ENCODE measurements at regions not wholly inside any gene's neighbourhood (a gene's known extent, or its start where the extent isn't known, plus 50 kb on each side); places are given as distances from the start of the nearest gene placed in this dataset.

DNA sequence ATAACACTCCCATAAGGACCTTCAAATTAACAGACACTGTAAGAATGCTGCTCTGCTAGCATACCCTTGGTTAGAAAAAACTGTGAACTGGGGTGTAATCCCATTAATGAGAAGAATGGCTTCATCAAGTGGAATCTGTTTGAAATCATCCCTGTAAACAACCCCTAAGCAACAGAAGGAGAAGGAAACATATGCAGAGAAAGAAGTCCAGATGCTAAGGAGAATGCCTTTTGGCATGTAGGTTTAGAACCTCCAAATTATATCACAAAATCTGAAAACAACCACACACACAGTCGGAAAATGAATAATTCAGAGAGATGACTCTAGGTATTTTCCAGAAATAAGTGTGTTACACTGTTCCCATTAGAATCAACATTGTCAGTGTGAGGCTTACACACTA is 140.2 kb downstream of the NUAK1 start:
- Histone ChIP-seq H3K27ac (ENCODE audit: extremely low read length, insufficient read depth, low read length) (no peak overlapping the region), H2AFZ (ENCODE audit: low read length) (no peak overlapping the region), H3K36me3 (replicated peaks in 1 of 2; ENCODE audit: control insufficient read depth in 1 of 2, insufficient read depth in 2 of 2, low read length in 2 of 2) (no peaks in the 10 kb centered on the region), H3K27me3 (ENCODE audit: control insufficient read depth in 1 of 2, insufficient read depth in 2 of 2, low read length in 2 of 2) (no peaks in the 10 kb centered on the region; a peak in 2 of 5 replicates), H3K9ac (ENCODE audit: insufficient read depth, low read depth, low read length) (no peak overlapping the region), H4K20me1 (ENCODE audit: insufficient read depth, low read length) (no peaks in the 10 kb centered on the region), H3K9me3 (ENCODE audit: low read length) (no peaks in the 10 kb centered on the region), H3K79me2 (ENCODE audit: insufficient read depth, low read length) (no peaks in the 10 kb centered on the region), H3K4me1 (ENCODE audit: insufficient read depth, low read length) (no peaks in the 10 kb centered on the region), H3K4me3 (replicated peaks in 1 of 3; ENCODE audit: insufficient read depth in 1 of 3, low read depth in 2 of 3, low read length in 3 of 3) (no peak overlapping the region), H3K4me2 (ENCODE audit: low read depth, low read length) (no peak overlapping the region)
- in situ Hi-C loops (cut with HindIII; ENCODE audit: extremely low pct_ligation_motif_present, low pct_unique_long_range_greater_than_20kb) (no loop called here), intact Hi-C loops (cut with micrococcal nuclease; ENCODE audit: unreplicated experiment) (no loop called here)
- TF ChIP-seq NFYB (CRISPR knock-in tag; IDR thresholded peaks at IDR 0.05) (no peak), ETV6 (CRISPR knock-in tag; conservative IDR thresholded peaks at IDR 0.05) (no peak), BCL6 (CRISPR knock-in tag; IDR thresholded peaks at IDR 0.05) (no peak), ZNF720 (CRISPR knock-in tag; IDR thresholded peaks at IDR 0.05) (no peak), TARDBP (CRISPR knock-in tag; IDR thresholded peaks at IDR 0.05) (no peak), HMG20A (CRISPR knock-in tag; IDR thresholded peaks at IDR 0.05; ENCODE audit: borderline replicate concordance) (no peak), ZNF230 (CRISPR knock-in tag; IDR thresholded peaks at IDR 0.05) (no peak), ZEB1 (IDR thresholded peaks at IDR 0.05; ENCODE audit: insufficient replicate concordance, low read depth) (no peak), PAF1 (CRISPR knock-in tag; IDR thresholded peaks at IDR 0.05) (no peak), ZSCAN21 (CRISPR knock-in tag; IDR thresholded peaks at IDR 0.05; ENCODE audit: borderline replicate concordance) (no peak), SATB2 (CRISPR knock-in tag; IDR thresholded peaks at IDR 0.05) (no peak), ISX (CRISPR knock-in tag; conservative IDR thresholded peaks at IDR 0.05) (no peak), ZNF746 (CRISPR knock-in tag; IDR thresholded peaks at IDR 0.05) (no peak), ZBTB38 (CRISPR knock-in tag; IDR thresholded peaks at IDR 0.05) (no peak)
- TF ChIP-seq, protein P1, sequence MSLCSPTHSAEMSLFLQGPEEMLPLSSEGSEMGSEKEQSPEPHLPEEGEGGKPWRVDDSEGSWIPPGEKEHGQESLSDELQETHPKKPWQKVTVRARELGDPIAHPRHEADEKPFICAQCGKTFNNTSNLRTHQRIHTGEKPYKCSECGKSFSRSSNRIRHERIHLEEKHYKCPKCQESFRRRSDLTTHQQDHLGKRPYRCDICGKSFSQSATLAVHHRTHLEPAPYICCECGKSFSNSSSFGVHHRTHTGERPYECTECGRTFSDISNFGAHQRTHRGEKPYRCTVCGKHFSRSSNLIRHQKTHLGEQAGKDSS (CRISPR knock-in tag; IDR thresholded peaks at IDR 0.05; ENCODE audit: borderline replicate concordance, low read depth), result no peak
- TF ChIP-seq, protein P2, sequence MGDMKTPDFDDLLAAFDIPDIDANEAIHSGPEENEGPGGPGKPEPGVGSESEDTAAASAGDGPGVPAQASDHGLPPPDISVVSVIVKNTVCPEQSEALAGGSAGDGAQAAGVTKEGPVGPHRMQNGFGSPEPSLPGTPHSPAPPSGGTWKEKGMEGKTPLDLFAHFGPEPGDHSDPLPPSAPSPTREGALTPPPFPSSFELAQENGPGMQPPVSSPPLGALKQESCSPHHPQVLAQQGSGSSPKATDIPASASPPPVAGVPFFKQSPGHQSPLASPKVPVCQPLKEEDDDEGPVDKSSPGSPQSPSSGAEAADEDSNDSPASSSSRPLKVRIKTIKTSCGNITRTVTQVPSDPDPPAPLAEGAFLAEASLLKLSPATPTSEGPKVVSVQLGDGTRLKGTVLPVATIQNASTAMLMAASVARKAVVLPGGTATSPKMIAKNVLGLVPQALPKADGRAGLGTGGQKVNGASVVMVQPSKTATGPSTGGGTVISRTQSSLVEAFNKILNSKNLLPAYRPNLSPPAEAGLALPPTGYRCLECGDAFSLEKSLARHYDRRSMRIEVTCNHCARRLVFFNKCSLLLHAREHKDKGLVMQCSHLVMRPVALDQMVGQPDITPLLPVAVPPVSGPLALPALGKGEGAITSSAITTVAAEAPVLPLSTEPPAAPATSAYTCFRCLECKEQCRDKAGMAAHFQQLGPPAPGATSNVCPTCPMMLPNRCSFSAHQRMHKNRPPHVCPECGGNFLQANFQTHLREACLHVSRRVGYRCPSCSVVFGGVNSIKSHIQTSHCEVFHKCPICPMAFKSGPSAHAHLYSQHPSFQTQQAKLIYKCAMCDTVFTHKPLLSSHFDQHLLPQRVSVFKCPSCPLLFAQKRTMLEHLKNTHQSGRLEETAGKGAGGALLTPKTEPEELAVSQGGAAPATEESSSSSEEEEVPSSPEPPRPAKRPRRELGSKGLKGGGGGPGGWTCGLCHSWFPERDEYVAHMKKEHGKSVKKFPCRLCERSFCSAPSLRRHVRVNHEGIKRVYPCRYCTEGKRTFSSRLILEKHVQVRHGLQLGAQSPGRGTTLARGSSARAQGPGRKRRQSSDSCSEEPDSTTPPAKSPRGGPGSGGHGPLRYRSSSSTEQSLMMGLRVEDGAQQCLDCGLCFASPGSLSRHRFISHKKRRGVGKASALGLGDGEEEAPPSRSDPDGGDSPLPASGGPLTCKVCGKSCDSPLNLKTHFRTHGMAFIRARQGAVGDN (CRISPR knock-in tag; IDR thresholded peaks at IDR 0.05), result no peak
- DNase-seq (ENCODE audit: low spot score) (no peak), FAIRE-seq (no peak), ATAC-seq (no peak)
- 4% methylated on average over 1 of the region's 1 CpG for WGBS (ENCODE audit: low lambda C conversion rate)
- ChIA-PET CTCF (ENCODE audit: low intra/inter-chr PET ratio, low total read pairs) (no interaction called here), POLR2A (no interaction called here)
- no TSS peak for BruUV-seq (replicated peaks)
